CD1c-positive myeloid dendritic cell (primary cell): ENCODE measurements at regions not wholly inside any gene's neighbourhood (a gene's known extent, or its start where the extent isn't known, plus 50 kb on each side); places are given as distances from the start of the nearest gene placed in this dataset.
"Not testable (repeated sequence)": the region's sequence is repeated elsewhere in the genome, so short reads cannot be mapped to it uniquely, and the experiment has no call there.

Experiments
- DNase-seq: peaks from one replicate; pipeline ENCODE4 v3.0.0-alpha.2; 2016; ENCODE audit errors: extremely low spot score

GRCh38 chr3:90062631-90063200, 955.3 kb downstream of the EPHA3 start:
- DNase-seq: no peak

- DNase-seq: no peak
These were observed 961.4 kb downstream of the EPHA3 start for GRCh38 chr3:90068783-90069182.

DNA sequence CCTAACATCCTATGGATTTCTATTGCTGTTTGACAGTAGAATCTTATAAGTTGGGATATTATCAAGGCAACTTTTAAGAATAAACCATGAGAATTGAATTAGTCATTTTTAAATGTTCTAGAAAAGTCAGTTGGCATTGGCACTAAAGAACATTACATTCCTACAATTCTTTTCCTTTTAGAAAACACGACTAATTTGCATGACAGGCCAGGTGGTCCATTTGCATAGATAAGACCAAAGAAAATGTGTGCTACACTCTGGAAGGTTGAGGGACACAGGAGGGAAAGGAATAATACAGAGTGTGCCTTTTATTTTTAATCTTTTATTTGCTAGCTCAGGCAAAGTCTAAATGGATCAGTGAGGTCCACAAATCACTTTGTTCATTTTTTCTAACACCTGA, 962.3 kb downstream of the EPHA3 start:
- no peak for DNase-seq

DNA sequence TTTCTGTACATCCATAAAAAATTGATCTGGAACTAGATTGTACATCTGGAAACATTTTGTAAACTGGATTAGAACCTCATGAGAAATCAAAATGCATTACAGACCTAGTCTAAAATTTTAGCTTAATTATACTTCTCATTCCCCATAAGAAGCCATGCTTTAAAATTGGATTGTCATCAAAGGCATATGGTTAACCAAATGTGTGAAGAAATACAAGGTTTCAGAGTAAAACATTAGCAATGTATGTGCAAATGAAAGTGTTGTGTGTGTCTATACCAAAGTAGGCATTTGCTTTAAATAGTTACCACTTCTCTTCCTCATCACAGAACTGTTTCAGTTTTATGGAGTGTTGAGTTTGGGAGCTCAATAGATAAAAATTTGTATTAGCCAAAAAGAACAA, 968.7 kb downstream of the EPHA3 start:
- DNase-seq: no peak

DNA sequence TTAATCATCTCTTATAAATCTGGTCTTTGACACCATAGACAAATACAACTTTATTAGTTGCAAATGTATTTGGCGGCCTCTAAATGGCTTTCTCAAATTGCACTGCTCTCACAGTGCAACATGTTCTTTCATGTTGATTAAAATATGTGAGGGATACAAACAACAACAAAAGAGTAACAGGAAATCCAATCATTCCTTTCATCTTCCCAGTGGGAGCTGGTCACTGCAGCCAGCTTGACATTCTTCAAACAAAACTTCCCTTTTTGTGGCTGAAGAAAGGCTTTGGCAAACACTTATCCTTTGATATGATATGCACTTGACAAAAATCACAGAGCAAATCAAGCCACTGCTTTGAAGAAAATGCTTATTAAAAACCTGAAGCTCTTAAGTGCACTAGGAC, 973.6 kb downstream of the EPHA3 start:
- DNase-seq: no peak

GRCh38 chr3:90086297-90086696, 978.9 kb downstream of the EPHA3 start:
- DNase-seq: not testable (repeated sequence)

- DNase-seq: no peak
These were observed 980.3 kb downstream of the EPHA3 start for GRCh38 chr3:90087703-90088102.

DNA sequence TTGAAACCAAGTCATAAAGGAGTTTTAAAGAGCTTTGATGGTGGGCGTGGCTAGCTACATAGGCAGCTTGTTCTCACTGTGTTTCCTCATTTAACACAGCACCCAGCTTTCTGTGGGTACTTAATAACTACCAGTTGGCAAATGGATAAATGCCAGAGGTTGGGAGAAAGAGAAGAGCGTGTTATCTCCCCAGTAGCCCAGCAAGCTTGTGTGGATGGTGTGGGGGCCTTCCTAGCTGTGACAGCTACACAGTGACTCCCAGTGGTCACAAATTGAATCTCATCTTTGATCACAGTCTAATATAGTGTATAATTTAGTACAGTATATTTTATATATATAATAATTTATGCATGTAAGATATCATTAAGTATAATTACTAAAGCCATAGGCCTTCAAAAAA, 984.1 kb downstream of the EPHA3 start:
- DNase-seq: no peak

DNA sequence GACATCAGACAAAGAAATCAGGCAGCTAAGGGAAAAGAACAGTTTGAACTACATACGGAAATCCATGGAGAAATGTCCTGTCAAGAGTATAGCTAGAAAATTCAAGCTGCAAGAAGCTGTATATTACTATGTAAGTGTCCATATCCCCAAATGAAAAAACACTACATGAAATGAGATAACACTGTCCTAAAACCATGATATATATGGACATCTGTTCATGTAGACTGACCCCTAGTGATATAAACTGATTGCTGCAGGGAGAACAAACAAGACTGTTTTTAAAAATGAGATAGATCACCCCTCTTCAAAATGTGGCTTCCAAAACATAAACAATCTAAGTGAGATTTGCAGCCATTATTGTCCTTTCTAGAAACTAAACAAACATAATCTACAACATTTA, 985.6 kb downstream of the EPHA3 start:
- DNase-seq: no peak

GRCh38 chr3:90095811-90096210, 988.4 kb downstream of the EPHA3 start:
- DNase-seq: no peak

- no peak for DNase-seq
These were observed 992.1 kb downstream of the EPHA3 start for GRCh38 chr3:90099493-90099892.

DNA sequence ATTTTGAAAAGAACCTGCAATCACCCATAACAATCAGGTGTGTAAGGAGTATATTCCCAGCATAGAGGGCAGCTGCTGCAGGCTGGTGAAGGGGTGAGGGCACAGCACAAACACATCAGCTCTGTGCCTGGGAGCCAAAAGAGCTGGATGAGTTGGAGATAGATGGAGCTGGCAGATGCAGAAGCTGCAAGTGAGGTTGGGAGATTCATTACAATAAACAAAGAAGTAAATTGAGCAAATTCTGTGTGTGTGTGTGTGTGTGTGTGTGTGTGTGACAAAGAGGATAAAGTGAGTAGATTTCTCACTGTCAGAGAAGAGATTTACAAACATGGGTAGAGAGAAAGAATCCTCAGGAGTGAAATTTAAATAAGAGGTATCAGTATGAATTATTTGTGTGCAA, 994.7 kb downstream of the EPHA3 start:
- DNase-seq: no peak

DNA sequence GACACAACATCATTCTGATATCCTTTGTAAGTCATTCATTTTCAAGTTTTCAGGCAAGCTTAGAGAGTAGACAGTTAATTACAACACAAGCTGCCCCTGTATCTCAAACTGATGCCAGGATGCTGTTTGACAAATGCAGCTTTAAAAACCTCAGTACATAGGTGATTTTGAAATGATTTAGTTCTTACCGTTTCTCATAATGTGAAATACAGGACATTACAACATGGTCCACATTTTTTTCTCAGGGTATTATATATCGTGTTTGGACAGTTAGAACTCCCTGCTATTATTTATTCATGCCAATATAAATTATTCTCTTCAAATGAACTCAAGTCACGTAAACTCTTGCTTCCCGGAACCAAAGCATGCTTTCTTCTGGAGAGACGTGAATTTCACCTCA, 1013.9 kb downstream of the EPHA3 start:
- DNase-seq: no peak

GRCh38 chr3:90128391-90128790, 1021.0 kb downstream of the EPHA3 start:
- no peak for DNase-seq

DNA sequence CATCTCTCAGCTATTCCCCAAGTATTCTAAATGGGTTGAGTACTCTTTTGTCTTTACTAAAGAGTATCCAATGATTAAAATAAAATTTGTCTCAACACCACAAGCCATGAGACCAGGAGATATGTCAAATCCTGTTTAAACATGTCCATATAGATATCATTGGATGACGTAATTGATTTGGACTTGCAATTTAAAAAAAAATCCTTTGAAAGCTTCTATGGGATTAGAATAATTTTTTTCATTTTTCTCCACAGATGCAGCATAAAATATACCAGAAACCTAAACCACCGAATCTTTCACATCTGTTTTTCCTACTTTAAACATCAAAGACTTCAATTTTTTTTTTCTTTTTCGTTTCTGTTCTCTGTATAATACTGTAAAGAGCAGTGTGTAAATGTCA, 1022.3 kb downstream of the EPHA3 start:
- DNase-seq: no peak

DNA sequence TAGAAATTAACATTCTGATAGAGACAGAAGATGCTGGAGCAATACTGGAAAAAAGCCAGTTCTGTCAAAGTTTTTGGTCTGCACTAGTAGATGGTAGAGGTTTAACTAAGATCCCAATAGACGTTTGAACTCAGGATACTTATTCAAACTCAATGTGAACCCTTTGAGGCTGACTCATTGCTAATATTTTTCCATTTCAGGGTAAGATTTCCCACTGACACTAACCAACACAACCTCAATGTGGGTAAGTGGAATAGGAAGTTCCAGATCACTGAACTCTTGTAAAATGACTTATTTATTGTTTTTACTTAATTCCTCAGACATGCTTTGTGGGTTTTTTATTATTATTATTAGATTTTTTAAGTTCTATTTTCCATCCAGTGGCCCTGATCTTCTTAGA, 1024.8 kb downstream of the EPHA3 start:
- DNase-seq: no peak

DNA sequence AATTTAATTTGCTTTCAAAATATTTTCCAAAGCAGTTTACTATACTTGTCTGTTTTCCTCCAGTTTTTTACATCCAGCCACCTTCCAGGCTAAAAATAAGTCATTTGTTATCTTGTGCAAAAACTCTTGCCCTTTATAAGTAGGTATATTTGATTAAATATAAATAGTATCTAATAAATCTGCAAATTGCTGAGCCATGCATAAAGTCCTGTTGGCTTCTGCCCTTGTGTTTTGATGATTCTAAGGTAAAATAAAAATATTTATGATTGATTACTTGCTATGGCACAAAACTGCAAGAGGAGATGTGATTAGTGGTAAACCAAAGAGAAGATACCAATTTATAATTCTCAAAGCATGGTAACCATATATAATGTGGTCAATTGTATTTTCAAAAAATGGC, 1026.7 kb downstream of the EPHA3 start:
- DNase-seq: no peak

- no peak for DNase-seq
These were observed 1029.2 kb downstream of the EPHA3 start for GRCh38 chr3:90136456-90137191.

DNA sequence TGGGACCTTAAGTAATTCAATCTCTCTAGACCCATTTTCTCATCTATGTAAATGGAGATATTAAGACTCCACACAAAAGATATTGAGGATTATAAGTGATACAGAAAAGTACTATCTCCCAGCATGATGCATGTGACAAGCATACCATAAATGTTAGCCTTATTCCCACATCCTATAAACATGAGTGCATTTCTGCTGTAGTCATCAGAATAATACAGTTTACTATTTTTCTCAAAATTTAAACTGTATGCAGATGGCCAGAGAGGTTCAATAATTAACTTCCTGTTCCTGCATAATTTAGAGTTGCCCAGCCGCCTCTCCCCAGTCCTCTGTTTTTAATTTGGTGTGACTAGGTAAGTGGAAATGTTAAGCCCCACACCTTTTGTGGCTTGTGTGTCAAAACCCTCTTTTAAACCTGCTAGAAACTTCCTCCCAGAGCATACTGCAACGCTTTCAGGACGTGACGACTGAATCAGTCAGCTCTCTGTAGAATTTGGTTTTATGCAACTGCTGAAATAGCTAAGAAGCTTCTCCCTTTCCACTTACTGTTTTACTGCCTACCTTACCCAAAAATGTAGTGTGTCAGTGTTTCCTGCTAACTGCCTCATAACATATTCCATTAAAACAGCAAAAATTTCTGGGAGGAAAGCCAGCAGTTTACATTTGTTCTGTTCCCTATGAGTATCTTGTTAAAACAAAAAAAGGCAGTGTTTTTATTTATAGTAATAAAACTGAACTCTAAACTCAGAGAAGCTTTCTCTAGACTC, 1037.9 kb downstream of the EPHA3 start:
- no peak for DNase-seq

- DNase-seq: no peak
These were observed 1072.7 kb downstream of the EPHA3 start for GRCh38 chr3:90180096-90180495.

DNA sequence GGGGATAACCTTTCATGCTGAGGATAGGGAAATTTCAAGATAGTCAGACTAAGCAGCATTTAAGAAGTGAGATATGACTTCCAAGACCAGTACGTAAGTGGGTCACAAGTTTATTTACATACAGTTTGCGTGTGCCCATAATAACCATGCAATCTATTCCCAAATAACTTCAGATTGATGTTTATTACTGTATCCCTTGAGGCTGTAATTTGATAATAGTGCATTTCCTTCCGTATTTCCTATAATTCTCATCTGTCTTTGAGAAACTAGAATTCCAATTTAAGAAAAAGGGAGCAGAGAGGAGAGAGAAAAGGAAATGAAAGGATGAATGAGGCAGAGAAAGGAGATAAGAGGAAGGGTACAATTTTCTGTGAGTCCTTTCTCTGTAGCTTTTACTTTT, 1073.1 kb downstream of the EPHA3 start:
- no peak for DNase-seq

DNA sequence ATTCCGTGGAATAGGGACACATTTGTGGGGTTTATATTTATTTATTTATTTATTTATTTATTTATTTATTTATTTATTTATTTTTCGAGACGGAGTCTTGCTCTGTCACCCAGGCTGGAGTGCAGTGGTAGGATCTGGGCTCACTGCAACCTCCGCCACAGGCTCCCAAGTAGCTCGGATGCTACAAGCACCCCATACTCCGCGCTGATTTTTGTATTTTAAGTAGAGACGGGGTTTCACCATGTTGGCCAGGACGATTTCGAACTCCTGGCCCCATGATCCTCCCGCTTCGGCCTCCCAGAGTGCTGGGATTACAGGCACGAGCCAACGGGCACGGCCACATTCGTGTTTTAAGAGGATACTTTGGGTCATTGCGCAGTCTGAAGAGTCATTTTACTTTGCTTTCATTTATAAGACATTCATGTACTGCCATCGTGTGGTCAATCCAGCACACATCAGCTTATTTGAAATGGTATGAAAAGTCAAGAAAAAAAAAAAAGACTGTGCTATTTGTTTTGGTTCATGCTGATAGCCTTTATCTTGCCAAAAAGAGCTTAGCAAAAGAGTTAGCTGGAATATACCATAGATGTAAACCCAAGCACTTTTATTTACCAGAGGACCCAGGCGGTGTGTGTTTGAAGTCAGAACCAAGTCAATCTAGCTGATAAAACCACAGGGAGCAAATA, 1075.0 kb downstream of the EPHA3 start:
- DNase-seq: not testable (repeated sequence)

DNA sequence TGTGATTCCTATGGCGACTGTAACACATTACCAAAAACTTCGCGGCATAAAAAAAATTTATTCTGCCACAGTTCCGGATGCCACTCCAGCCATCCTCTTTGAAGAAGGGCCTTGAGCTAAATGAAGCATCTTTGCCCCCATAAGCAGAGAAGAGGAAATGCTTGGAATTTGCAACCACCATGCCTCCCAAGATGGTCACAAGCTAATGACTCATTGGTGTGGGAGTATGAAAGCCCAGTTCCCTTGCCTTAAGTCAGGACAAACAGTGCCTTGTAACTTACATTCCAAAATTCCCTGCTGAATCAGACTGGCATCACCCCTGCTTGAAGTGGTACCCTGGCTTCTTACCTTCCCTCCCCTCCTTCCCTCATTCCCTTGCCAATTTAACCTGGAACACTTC, 1077.4 kb downstream of the EPHA3 start:
- peak; percentile 34 for DNase-seq
